GM21528 (cell line): ENCODE measurements at regions not wholly inside any gene's neighbourhood (a gene's known extent, or its start where the extent isn't known, plus 50 kb on each side); places are given as distances from the start of the nearest gene placed in this dataset.

ENCODE experiments used
- ATAC-seq: cut with Tn5 transposase; IDR thresholded peaks from one replicate; pipeline ENCODE4 v1.9.1; 2021; ENCODE audit warnings: mild to moderate bottlenecking, moderate library complexity; ENCODE audit not compliant: unreplicated experiment, low FRiP score

DNA sequence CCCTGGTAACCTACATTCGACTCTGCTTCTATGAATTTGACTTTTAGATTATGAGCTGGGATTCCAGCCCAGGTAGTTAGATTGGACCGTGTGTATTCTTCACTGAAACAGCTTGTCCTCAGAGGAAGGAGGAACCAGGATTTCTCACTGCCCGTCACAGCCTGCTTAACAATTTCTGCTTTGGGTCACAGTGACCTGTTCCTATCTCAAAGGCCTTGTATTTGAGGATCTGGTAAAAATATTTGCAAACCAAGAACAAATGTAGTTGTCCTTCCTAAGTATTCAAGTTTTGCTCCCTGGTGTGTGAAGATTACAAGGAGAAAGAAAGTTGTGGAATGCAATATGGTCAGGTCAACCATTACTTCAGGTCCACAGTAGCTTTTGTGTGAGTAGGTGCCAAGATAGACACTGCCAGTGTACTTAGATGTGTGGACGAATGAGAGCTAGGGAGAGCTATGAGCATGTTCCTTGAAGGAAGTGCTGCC is 55.1 kb downstream of the KIF4B start:
- no peak for ATAC-seq

GRCh38 chr5:155069961-155070360 is 56.4 kb downstream of the KIF4B start:
- no peak for ATAC-seq

GRCh38 chr5:155070781-155071180 is 57.2 kb downstream of the KIF4B start:
- ATAC-seq: no peak

DNA sequence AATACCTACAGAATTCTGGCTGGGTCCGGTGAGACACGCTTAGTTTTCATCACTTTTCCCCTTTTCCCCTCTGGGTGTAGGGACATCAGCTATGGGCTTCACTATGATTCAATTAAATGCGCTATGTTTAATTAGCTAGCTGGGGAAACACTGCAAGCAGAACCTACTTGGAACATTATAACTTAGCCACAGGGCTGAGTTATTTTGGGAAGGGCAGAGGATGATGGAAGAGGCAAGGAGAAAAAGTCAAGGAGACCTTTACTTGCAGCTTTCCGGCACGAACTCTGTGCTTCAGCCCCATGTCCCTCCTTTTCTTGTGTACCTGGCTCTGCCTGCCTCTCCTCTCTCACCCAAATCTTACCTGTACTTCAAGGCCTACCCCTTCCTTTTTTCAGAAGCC is 62.8 kb downstream of the KIF4B start:
- ATAC-seq: no peak

DNA sequence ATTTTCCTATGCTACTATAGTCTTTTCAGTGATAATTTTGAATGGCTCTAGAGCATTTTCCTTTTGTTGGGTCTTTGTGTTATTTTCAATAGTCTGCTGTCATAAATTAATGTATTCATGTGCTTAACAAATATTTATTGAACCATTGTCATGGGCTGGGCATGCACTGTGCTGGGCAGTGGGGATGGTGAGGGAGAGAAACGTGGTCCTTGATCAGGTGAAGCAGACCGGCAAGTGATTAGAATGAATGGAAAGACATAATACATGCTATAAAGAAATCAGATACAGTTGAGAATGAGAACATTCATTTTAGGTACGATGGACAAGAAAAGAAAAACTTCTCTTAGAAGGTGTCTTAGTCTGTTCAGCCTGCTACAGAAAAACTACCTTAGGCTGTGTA is 66.1 kb downstream of the KIF4B start:
- ATAC-seq: no peak

DNA sequence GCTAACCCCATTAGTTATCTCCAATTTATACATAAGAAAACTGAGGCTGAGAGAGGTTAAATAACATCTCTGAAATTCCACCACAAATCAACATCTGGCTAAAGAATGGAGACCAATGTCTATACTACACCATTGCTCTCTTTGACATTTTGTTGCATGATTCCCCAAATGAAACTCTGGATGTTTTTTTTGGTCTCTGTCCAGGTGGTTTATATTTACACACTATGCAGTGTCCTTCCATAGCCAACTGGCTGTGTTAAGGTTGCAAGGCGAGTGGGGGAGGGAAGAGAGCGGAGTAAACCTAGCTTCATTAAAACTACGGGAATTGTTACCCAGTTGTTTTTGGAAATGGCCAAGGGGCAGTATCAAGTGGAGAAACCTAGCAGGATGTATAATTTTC is 67.2 kb downstream of the KIF4B start:
- no peak for ATAC-seq

- no peak for ATAC-seq
Observed at GRCh38 chr5:155081618-155082017, 68.1 kb downstream of the KIF4B start.

- ATAC-seq: no peak
Observed at GRCh38 chr5:155082401-155082800, 68.8 kb downstream of the KIF4B start.

- ATAC-seq: no peak
Observed at GRCh38 chr5:155085282-155085989, 71.9 kb downstream of the KIF4B start.

GRCh38 chr5:155087036-155087435 is 73.5 kb downstream of the KIF4B start:
- no peak for ATAC-seq

DNA sequence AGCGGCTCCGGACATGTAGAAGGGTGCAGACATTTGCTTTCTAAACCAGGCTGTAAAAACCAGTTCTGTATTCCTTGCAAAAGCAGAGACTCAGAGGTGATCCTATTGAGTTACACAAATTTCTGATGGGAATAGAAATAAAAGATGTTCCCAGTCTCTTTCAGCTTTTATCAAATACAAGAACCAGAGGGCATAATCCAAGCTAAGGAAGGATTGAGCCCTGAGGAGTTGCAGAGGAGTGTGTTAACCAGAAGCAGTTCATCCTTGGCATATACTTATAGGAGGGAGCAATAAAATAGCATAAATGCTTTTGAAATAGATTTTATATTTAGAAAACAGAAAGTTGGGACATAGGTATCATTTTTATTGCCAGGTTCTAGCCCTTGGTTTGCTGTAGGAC is 75.3 kb downstream of the KIF4B start:
- no peak for ATAC-seq

DNA sequence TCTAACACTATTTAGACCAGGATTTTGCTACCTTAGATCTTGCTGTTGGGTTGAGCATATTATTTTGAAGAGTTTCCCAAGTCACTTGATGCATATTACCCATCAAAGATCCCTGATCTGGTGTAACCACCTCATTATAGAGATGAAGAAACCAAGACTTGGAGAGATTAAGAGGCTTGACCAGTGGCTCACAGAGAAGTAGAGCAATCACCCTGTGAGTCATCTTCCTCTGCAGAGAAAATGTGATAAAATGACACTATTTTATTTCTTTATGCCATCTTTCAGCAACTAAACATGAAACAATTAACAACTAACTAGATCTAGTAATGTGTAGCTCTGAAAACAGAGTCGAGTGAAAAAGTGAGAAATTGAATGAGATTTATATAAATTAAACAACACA is 76.1 kb downstream of the KIF4B start:
- ATAC-seq: no peak

GRCh38 chr5:155091063-155091648 is 77.6 kb downstream of the KIF4B start:
- no peak for ATAC-seq

DNA sequence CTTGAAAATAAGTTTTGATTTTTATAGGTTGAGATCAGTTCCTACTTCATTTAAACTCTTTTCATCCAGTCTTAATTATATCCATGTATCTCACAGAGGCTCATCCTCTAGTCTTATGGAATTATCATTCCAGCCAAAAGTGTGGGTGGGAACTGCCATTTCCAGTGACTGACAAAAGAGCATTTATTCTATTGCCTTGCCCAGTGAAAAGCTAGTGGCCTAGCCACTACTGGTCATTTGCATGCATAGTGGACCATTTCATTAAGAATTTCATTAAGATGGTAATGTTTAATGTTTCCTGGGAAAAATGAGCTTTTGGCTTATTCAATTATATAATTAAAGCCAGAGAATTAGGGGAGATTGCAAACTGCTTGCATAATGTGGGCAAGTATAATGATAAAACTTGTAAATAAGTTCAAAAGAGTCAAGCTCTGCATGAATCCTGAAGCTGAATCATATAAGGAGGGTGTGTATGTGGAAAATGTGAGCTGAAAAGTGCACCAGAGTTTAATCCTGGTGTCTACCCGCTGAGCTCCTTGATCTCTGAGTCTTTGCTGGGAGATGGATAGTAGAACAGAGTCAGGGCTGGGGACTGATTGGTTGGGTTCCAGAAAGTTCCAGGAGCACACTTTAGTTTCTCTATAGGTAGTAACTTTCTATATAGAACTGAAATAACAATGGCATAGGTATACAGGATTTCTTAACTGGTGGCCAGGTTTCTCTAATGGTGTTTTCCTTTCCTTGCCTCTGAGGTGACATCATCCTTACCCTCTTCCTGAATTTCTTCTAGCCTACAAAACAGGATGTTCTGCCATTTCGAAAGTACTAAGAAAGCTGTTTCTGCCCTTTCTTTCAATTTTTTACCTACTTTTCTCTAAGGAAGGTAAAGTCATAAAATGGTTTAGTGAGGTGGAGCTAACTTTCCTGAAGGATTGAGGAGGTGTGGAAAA is 78.5 kb downstream of the KIF4B start:
- no peak for ATAC-seq

DNA sequence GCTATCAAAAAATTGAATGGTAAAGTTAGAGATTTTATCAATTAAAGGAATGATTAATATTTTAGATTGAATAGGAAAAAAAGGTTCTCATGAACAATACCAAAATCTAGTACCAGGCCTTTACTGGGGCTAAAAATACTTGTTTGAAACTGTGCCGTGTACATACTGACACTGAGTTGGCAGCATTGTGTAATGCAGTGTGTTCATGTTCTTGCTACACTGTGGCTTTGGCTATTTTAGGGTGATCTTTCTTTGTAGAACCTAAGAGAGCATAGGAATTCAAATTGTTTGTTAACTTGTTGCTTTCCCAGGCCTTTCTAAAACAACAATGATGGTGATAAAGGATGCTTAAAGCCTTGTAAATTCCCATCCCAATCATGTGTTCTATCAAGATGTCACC is 80.9 kb downstream of the KIF4B start:
- no peak for ATAC-seq

GRCh38 chr5:155097995-155098394 is 84.4 kb downstream of the KIF4B start:
- no peak for ATAC-seq

GRCh38 chr5:155098433-155098832 is 84.9 kb downstream of the KIF4B start:
- no peak for ATAC-seq

DNA sequence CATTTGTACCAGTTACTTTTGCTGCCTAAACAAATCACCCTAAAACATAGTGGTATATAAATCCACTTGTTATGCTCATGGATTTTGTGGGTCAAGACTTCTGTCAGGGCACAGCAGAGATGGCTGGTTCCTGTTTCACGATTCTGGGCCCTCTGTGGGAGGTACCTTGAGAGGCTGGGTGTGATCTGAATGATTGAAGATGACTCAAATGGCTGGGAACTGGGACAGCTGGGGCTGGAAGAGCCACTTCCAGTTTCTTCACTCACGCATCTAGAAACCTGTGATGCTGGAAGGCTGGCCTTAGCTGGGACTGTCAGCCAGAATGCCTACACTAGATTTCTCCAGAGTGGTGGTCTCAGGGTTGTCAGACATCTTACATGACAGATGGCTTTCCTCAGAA is 88.1 kb downstream of the KIF4B start:
- no peak for ATAC-seq

DNA sequence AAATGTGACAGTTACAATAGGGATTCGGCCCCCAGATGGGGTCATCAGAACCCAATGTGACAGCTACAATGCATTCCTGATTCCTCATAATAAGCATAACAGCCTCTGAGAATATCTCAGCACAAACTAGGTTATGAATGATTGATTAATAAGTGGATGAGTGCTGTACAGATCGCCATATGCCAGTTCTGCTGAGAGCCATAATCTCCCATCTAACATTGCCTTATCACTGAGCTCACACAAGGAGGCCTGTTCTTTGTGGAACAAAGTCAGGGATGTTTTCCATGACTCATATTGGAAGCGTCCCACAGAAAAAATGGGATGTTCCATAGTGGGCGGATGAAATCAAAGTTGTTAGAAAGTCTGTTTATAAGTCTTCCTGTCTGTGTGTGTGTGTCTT is 89.6 kb downstream of the KIF4B start:
- no peak for ATAC-seq

DNA sequence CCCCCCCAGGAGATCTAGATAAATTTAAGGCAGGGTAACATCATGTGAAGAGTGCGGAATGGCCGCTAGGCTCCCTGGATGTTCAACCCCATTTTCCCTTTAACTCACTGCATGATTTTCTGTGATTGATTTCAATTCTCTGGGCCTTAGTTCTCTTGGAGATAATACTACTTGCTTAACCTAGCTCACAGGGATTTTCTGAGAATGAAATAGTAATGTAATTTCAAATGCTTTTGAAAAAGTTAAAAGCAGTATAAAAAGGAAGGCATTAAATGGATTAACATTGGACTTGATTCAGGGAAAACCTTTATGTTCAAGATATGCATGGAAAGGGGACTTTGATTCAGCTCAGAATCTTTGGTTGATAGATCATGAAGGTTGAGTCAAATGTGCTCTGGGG is 90.9 kb downstream of the KIF4B start:
- no peak for ATAC-seq

DNA sequence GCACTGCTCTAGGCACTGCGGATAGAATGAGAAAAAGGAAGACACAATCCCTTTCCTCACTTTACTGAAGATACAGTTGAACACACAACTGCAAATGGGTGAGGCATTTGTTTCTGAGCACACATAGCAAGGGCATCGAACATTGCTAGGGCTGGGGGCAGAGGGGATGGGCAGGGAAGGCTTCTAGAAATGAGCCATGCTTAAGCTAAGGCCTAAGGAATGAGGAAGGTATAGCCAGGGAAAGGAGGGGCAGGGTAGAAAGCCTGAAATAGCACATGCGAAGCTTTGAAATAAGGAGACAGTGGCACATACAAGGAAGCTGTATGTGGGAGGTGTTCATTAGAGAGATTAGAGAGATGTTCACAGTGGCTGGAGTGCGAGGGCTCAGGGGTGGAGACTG is 92.7 kb downstream of the KIF4B start:
- no peak for ATAC-seq
